ENCODE measurements at regions not wholly inside any gene's neighbourhood (a gene's known extent, or its start where the extent isn't known, plus 50 kb on each side); places are given as distances from the start of the nearest gene placed in this dataset.

DNA sequence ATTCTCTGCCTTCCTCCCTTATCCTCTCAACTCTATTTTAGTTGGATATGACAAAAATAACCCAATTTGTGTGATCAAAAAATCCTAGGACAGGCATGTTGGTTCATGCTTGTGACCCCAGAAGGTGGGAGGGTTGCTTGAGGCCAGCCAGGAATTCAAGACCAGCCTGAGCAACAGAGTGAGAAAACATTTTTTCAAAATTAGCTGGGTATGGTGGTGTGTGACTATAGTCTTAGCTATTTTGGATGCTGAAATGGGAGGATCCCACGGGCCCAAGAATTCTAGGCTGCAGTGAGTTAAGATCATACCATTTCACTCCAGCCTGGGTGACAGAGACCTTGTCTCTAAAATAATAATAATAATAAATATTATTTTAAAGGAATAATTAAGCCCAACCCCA, 1383.1 kb upstream of the ADGRL2 start:
- no peak for DNase-seq (ENCODE audit: low spot score)

- no peak for DNase-seq (ENCODE audit: low spot score)
Observed at GRCh38 chr1:80413969-80414368, 1386.8 kb upstream of the ADGRL2 start.

DNA sequence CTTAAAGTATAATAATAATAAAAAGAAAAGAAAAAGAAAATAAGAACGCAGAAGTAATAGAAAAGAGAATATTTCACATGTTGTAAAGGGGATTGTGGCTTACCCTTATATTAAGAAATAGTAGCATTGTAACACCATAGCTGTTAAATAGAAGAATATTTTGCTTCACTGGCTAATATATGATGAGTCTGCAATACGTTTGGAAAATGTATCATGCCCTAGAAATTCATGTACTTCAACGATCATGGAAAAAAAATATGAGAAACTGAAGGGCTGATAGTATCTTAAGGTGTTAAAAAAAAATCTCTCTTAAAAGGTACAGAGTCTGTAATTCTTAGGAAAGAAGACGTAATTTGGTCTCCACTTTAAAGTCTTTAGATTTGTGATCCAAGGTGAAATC, 1390.5 kb upstream of the ADGRL2 start:
- DNase-seq (ENCODE audit: low spot score), result no peak

- no peak for DNase-seq (ENCODE audit: low spot score)
Observed at GRCh38 chr1:80403471-80403893, 1397.0 kb upstream of the ADGRL4 start.

DNA sequence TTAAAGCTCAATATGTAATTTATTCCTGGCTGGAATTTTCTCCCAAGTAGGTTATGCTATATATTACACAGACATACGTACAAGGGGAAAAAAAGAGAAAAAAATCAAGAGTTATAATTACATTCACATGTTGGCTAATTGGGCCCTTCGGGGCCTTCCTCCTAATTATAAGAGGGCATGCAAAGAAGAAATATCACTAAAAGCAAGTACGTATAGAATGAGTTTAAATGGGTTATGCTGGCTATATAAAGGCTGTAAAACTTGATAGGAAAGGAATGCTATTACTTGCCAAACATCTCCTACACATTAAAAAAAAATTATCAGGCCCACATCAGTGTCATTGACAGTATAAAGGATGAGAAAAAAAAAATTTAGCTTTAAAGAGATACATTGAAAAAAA, 1396.1 kb upstream of the ADGRL4 start:
- DNase-seq (ENCODE audit: low spot score), result no peak

- DNase-seq (ENCODE audit: low spot score), result no peak
Observed at GRCh38 chr1:80401757-80402156, 1395.2 kb upstream of the ADGRL4 start.

DNA sequence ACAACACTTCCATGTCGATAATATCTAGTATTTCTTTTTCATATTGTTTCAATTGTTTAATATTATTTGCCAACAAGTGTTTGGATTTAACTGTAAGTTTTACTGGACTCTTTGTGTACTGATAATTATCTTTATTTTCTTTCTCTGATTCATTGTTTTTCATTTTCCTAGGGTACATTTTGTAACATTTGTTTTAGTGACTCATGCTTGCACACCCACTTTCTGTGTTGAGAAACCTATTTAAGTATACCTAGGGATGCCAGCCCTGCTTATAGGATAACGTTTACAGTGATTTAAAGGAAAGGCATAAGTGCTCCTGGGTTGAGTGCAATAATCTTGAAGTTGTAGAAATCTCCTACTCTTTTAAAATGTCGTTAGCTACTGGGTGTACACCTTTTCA, 1386.0 kb upstream of the ADGRL4 start:
- no peak for DNase-seq (ENCODE audit: low spot score)

DNA sequence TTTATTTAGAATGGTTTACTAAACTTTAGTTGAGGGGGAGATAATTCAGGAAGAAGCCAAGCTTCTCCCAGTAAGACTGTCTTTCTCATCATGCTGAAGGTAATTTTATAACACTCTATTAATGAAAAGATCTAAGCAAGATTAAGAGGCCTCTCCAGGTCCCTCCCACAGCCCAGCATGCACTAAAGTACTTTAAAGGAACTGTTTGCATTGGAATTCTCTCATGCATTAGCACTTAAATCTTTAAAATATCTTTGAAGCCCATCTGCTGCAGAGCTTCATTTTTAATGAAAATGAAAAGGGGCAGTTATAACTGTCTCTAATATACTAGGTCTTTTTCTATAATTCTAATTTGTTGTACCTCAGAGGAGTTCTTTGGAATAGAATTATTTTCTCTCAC, 1379.1 kb upstream of the ADGRL4 start:
- DNase-seq (ENCODE audit: low spot score), result no peak

DNA sequence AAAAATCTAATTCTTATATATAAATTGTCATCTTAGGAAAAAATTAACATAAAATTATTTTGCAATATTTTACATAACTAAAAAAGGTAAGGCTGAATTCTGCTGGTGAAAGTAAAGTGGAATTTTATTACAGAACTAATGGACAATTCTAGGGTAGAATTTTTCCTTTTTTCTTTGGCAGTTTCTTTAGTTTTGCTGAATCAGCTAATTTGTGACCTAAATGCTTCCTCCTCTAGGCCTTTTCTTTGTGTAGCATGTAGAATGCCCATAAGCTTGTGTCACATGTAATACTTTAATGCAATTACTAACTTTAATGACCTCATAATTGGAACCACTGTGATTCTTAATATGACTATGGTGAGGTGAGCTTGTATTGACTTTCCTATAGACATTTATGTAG, 1378.4 kb upstream of the ADGRL4 start:
- DNase-seq (ENCODE audit: low spot score), result no peak

GRCh38 chr1:80384083-80384830, 1377.7 kb upstream of the ADGRL4 start:
- no peak for DNase-seq (ENCODE audit: low spot score)

DNA sequence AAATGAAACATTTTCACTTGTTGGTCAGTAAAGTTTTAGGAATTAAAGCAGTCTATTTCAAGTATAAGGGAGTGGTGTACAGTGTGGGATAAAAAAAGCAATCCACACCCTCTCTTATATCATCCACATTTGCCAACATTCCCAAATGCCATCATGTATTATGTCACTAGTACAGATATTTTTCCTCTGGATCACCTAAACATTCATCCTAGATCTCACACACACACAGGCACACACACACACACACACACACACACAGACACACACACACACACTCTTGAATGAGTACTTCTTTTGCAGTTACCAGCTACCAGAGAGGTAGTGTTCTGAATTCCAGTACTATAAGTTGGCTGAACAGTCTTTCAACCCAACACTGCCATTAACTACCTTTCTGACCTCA, 1369.1 kb upstream of the ADGRL4 start:
- no peak for DNase-seq (ENCODE audit: low spot score)

DNA sequence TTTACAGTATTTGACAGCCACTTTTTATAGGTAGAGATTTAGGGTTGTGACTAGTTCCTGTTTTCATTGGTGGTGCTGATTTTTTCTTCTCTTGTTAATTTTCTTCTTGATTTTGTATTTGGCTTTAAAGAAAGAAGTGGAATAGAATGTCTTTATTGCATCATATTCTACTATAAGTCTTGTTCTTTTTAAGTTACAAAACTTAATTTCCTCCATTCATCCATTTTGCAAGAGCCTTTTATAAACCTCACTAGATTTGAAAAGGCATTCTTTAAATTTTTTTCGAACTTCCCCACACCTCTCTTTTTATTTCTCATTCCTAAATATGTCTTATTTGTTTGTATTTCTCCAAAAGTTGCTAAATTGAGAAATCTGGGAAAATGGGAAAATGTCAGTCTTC, 1368.6 kb upstream of the ADGRL4 start:
- DNase-seq (ENCODE audit: low spot score), result no peak

DNA sequence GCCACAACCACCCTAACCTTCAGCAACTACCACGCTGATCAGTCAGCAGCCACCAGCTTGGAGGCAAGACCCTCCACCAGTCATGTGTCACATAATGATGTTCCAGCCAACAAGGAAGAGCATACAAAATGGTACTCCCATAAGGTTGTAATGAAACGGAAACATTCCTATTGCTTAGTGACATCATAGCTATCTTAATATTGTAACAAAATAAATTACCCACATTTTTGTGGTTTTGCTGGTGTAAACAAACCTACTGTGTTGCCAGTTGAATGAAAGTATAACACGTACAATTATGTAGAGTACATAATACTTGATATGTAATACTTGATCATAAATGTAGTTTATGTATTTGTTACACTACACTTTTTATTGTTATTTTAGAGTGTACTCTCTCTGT, 1363.2 kb upstream of the ADGRL4 start:
- no peak for DNase-seq (ENCODE audit: low spot score)

DNA sequence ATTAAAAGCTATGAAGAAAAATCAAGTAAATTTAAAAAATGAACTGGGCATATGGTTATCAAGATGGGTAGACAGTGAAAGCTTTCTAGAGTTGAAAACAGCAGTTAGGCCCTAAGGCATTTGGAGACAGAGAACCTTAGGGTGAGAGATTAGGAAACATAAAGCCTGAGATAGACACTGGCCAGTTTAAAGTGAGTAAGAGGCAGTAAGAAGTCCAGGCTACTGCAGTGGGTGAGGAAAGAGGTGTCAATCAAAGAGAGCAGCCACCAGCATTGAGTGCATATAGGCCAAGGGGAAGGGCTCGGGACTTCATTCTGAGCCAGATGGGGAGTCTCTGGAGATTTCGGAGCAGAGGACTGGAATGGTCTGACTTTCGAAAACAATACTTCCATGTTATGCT, 1360.5 kb upstream of the ADGRL4 start:
- no peak for DNase-seq (ENCODE audit: low spot score)

DNA sequence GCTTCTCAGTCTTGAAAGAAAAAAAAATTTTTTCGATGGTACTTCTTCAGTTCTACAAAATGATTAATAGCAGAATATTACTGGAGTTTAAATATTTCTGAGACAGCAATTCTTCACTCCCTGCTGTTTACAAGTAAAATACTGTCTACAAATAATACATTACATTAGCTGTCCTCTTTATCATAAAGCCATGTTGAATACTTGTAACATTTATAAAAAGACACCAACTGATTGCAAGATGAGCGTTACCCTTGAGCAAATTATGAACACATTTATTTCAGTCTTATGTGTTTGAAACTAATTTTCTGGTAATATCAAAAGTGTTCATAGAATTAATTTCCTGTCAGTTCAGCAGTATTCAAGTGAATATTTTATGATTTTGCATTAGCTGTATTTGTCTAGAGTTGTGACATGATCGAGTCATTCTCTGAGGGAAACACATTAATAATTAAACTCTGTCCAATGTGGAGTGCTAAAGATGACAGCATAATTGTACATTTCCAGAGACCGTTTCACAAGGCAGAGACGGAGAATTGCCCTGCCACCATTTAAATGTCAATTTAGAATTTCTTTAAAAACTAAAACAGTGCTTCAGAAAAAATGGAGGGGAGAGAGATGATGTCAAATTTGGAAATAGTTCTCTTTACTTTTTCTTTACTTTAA, 1359.0 kb upstream of the ADGRL4 start:
- no peak for DNase-seq (ENCODE audit: low spot score)

GRCh38 chr1:80363689-80364475, 1357.4 kb upstream of the ADGRL4 start:
- DNase-seq (ENCODE audit: low spot score), result no peak

GRCh38 chr1:80359666-80360065, 1353.1 kb upstream of the ADGRL4 start:
- no peak for DNase-seq (ENCODE audit: low spot score)

GRCh38 chr1:80349218-80349617, 1342.7 kb upstream of the ADGRL4 start:
- DNase-seq (ENCODE audit: low spot score), result no peak

DNA sequence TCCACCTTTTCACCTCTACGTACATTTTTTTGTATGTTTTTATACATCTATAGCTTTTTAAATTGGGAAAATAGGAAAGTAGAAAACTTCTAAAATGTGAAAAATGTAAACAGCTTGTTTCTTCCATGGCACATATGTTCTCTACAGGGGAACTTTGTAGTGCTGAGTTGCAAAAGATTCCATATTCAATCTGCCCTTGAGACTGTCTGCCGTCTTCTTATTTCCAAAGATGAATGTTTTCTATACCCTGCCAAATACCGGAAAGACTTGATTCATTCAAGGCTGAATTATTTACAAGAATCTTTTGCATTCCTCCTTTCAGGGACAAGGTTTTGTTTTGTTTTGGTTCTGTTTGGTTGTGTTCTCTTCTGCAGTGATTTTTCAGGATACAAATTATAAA, 1334.5 kb upstream of the ADGRL4 start:
- DNase-seq (ENCODE audit: low spot score), result no peak

- DNase-seq (ENCODE audit: low spot score), result no peak
Observed at GRCh38 chr1:80318108-80318507, 1311.6 kb upstream of the ADGRL4 start.

GRCh38 chr1:80310703-80311245, 1304.2 kb upstream of the ADGRL4 start:
- DNase-seq (ENCODE audit: low spot score), result no peak

DNA sequence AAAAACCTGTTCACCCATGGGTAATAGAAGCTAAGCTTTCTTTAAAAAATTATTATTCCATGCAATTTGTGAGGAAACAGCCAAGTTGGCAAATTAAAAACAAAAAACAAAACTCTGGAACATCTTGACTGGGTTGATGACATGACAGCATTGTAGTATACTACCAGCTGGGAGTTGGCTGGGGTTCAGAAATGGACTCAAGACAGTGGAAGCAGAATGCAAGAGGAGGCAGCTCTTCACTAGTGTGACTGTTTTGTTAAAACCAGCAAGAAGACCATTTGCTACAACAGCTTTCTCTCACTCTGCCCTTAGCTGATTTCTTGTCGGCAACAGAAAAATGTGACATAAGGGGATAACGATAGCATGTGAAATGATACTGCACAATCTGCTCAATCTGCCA, 1298.9 kb upstream of the ADGRL4 start:
- no peak for DNase-seq (ENCODE audit: low spot score)

DNA sequence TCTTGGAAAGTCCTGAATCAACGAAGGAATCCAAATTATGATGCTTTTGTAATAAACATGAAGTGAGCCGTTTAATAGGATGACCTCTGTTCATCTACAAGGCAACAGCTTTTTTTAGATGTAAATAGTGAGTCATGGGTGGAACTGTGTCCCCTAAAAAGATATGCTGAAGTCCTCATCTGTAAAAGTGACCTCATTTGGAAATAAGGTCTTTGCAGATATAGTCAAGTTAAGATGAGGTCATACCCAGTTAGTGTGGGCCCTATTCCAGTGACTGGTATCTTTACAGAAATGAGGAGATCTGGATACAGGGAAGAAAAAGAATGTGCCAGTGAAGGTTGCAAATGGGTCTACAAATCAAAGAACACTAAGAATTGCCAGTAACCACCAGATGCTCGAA, 1287.3 kb upstream of the ADGRL4 start:
- no peak for DNase-seq (ENCODE audit: low spot score)
